ENCODE measurements at regions not wholly inside any gene's neighbourhood (a gene's known extent, or its start where the extent isn't known, plus 50 kb on each side); places are given as distances from the start of the nearest gene placed in this dataset.

DNA sequence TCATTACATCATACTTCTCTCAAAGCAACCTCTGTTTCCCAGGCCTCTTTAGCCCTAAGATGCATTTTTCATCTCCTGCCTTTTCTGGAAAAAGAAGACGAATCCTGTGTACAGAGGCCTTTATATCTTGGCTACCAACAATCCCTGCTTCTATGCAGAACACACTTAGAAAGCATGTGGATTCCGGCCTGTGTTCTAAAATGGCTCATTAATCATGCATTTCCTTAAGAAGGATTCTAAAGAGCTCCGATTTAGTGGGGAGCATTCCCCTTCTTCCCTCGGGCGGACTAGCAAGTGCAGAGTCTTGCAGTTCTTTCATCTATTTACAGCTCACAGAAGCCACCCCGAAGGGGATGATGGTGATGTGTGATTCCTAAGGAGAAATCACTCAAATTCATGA is 1212.9 kb downstream of the TYW1 start:
- Histone ChIP-seq H3K4me2 (no peak overlapping the region), H3K4me1 (ENCODE audit: low read depth, poor library complexity, severe bottlenecking) (no peaks in the 10 kb centered on the region), H2AFZ (ENCODE audit: low read depth) (no peak overlapping the region), H3K27ac (no peak overlapping the region), H3K4me3 (IDR thresholded peaks at IDR 0.05; ENCODE audit: insufficient read depth, low read depth, low read length) (no peak overlapping the region), H3K79me2 (ENCODE audit: insufficient read depth, low read depth) (no peaks in the 10 kb centered on the region), H3K36me3 (ENCODE audit: insufficient read depth) (no peaks in the 10 kb centered on the region), H4K20me1 (ENCODE audit: insufficient read depth) (no peaks in the 10 kb centered on the region), H3K9ac (no peak overlapping the region), H3K27me3 (ENCODE audit: insufficient read depth, low read depth) (no peaks in the 10 kb centered on the region)
- TF ChIP-seq CTCF (conservative IDR thresholded peaks at IDR 0.05; ENCODE audit: low read depth, low read length): no peak

DNA sequence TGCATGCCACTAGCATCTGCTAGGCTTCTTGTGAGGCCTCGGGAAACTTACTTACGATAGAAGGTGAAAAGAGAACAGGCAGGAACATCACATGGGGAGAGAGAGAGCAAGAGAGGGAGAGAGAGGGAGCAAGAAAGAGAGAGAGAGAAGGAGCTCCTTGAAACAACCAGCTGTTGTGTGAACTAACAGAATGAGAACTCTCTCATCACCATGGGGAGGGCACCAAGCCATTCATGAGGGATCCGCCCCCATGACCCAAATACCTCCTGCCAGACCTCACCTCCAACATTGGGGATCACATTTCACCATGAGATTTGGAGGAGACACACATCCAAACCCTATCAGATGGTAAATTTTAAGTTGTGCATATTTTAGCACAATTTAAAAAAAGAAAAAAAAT is 1217.2 kb downstream of the TYW1 start:
- no peak for TF ChIP-seq CTCF (conservative IDR thresholded peaks at IDR 0.05; ENCODE audit: low read depth, low read length)

GRCh38 chr7:68216051-68216450 is 1219.4 kb downstream of the TYW1 start:
- Histone ChIP-seq H3K4me3 (IDR thresholded peaks at IDR 0.05; ENCODE audit: insufficient read depth, low read depth, low read length) (no peak overlapping the region), H3K36me3 (ENCODE audit: insufficient read depth) (no peaks in the 10 kb centered on the region), H3K9ac (no peak overlapping the region), H3K79me2 (ENCODE audit: insufficient read depth, low read depth) (no peaks in the 10 kb centered on the region), H2AFZ (ENCODE audit: low read depth) (no peak overlapping the region), H3K27me3 (ENCODE audit: insufficient read depth, low read depth) (no peaks in the 10 kb centered on the region), H3K4me2 (no peak overlapping the region), H3K27ac (no peak overlapping the region), H4K20me1 (ENCODE audit: insufficient read depth) (no peaks in the 10 kb centered on the region), H3K4me1 (ENCODE audit: low read depth, poor library complexity, severe bottlenecking) (no peaks in the 10 kb centered on the region)
- TF ChIP-seq CTCF (conservative IDR thresholded peaks at IDR 0.05; ENCODE audit: low read depth, low read length): no peak

More for the DNA sequence above, 1217.2 kb downstream of the TYW1 start:
- Histone ChIP-seq H3K27ac (no peak overlapping the region), H3K9ac (no peak overlapping the region), H3K4me3 (IDR thresholded peaks at IDR 0.05; ENCODE audit: insufficient read depth, low read depth, low read length) (no peak overlapping the region), H3K79me2 (ENCODE audit: insufficient read depth, low read depth) (no peaks in the 10 kb centered on the region), H3K4me2 (no peak overlapping the region), H3K4me1 (ENCODE audit: low read depth, poor library complexity, severe bottlenecking) (no peaks in the 10 kb centered on the region), H4K20me1 (ENCODE audit: insufficient read depth) (no peaks in the 10 kb centered on the region), H3K36me3 (ENCODE audit: insufficient read depth) (no peaks in the 10 kb centered on the region), H3K27me3 (ENCODE audit: insufficient read depth, low read depth) (no peaks in the 10 kb centered on the region), H2AFZ (ENCODE audit: low read depth) (no peak overlapping the region)

GRCh38 chr7:68217426-68217825 is 1220.8 kb downstream of the TYW1 start:
- H3K27ac ChIP-seq: no peak overlapping the region
- no peak overlapping the region for H2AFZ ChIP-seq (ENCODE audit: low read depth)
- H3K79me2 ChIP-seq (ENCODE audit: insufficient read depth, low read depth): no peaks in the 10 kb centered on the region
- H4K20me1 ChIP-seq (ENCODE audit: insufficient read depth): no peaks in the 10 kb centered on the region
- no peak overlapping the region for H3K4me2 ChIP-seq
- no peaks in the 10 kb centered on the region for H3K4me1 ChIP-seq (ENCODE audit: low read depth, poor library complexity, severe bottlenecking)
- no peak for TF ChIP-seq CTCF (conservative IDR thresholded peaks at IDR 0.05; ENCODE audit: low read depth, low read length)
- no peaks in the 10 kb centered on the region for H3K27me3 ChIP-seq (ENCODE audit: insufficient read depth, low read depth)
- H3K36me3 ChIP-seq (ENCODE audit: insufficient read depth): no peaks in the 10 kb centered on the region
- no peak overlapping the region for H3K9ac ChIP-seq
- no peak overlapping the region for H3K4me3 ChIP-seq (IDR thresholded peaks at IDR 0.05; ENCODE audit: insufficient read depth, low read depth, low read length)
